Left renal pelvis (tissue), 4 donors: ENCODE measurements at regions not wholly inside any gene's neighbourhood (a gene's known extent, or its start where the extent isn't known, plus 50 kb on each side); places are given as distances from the start of the nearest gene placed in this dataset.

ENCODE experiments used
- DNase-seq, 4 donors: peaks; one replicate each; pipeline ENCODE4 v3.0.0-alpha.2; 2013; ENCODE audit warnings: low read depth in 4 of 4, low spot score in 3 of 4

DNA sequence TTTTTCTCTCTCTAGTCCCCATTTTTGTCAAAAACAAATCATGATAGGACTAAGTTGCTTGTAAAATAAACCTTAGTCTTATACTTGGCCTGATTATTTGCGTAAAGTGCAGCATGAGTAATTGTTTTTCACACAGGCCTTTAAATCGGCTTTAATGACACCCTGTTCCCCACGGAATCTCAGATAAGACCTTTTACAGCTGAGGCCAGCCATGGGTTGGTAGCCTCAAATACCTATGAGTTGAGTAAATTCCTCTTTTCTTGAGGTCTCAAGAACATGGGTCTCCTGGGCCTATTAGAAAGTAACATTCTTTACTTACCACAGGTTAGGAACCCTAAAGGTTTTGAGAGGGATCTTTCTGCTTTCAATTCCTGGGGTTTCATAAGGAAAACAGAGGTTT lies 761.0 kb upstream of the PHF14 start:
- DNase-seq = no peak

DNA sequence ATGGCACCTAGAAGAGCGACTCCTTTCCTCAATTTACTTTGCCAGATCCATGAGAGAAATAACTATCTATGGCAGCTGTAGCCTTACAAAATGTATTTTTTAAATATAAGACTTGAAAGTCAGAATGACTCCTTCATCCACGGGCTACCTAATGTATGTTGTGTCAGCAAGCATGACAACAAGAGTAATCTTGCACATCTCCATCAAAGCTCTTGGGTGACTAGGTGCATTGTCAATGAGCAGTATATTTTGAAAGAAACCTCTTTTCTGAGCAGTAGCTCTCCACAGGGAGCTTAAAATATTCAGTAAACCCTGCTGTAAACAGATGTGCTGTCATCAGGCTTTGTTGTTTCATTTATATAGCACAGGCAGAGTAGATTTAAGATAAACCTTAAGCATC lies 757.2 kb upstream of the PHF14 start:
- DNase-seq = no peak

DNA sequence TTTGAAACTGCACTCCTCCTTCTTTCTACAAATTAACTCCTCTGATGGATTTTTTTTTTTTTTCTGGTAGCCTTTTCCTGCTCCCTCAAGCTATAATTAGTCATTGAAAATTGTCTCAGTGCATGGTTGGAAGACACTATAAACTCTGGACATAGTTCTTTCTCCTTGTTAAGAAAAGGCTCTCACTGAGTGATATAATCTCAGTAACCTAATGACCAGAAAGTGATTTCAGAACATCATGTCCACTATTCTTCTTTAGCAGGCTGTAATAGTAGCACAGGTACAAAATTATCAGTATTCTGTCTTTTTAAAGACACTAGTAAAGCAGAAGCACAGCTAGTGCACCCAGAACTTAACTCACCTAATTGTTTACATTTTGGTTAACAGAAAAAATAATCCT lies 752.6 kb upstream of the PHF14 start:
- no peak for DNase-seq

DNA sequence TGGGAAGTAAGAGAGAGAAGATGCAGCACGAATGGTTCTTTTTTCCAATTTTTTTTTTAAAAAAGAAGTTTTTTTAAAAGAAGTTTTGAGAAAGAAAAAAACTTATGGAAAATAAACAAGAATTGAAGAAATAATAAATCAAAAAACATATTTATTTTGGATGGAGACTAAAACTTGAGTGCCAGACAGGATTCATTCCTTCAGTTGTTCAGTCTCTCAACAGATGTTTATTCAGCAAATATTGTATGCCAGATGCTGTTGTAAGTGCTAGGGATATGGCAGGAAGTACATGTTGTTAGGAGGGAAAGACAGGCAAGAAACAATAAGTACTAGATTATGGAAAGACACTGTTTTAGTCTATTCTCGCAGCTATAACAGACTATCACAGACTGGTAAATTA lies 750.7 kb upstream of the PHF14 start:
- DNase-seq = no peak

DNA sequence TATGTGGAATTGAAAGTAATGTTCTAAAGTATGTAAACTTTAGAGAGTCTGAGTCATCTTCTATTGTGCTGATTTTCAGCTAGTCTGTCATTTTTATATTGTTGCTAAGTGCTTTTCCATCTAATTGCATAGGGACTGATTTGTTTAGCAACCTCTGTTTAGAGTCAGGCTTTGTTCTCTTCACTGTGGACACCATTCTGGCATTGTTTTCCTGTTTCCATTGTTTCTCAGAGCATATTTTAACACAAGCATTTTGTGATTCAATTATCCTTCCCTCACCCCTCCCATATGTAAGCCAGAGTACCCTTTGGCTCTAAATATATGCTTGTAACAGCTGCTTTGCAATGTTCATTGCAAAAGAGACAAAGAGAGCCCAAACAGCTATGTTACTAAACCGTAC lies 748.4 kb upstream of the PHF14 start:
- DNase-seq = no peak

DNA sequence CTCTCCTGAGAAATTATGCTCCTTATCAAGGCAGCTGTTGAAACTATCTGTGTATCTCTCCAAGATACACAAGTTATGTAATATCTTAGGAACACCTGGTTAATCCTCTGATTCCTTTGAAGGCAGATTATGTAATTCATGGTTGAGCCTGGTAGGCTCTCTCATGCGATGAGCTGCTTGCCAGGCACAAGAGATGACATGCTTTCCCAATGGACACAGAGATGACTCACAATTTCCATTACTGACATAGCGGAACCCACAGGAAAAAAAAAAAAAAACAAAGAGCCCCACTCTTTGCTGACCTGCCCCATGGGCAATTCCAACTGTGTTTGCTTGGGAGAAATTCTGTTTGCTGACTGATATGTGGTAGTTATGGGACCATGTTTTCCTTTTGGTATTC lies 736.4 kb upstream of the PHF14 start:
- DNase-seq = no peak

DNA sequence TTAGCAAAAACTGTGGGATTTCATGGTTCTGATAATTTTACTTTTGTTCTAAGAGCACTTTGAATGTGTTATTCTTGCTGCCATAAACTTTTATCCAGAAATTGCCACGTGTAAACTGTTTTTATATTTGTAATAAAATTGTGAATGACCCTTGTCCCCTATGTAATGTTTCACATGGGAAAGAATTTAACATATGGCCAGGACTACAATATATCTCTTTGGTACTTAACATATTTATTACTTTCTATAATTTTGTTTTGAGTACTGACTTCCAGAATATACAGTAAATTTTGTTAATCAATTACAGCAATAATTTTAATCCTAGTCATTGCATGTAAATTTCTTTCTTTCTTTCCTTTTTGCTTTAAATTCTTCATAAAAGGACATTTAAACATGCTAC lies 735.0 kb upstream of the PHF14 start:
- no peak for DNase-seq

DNA sequence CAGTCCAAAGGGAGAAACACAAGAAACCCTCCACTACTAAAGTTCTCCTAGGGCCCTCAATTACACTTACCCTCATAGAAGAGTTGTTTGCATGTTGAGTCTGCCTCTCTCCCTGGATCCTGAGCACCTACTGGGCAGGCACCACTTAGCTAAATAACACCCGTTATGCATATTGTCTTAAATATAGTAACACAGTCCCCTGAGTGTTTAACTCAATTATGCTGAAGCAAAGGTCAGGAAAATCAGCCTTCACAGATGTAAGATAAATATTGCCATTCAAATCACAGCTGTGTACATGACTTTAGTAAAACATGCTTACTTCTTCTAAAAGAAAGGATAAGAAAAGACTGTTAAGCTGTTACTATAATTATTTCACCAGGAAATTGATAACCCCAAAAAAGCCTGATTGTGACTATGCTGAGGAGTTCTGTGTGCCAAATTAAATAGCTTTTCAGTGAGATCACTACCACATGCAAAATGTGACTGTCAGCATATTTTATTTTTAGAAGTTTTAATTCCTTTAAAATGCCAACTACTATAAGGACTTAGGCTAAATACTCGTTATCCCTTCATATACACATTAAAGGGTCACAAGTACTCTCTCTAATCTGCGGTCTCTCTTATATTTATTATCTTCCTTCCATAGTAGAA lies 733.9 kb upstream of the PHF14 start:
- no peak for DNase-seq

DNA sequence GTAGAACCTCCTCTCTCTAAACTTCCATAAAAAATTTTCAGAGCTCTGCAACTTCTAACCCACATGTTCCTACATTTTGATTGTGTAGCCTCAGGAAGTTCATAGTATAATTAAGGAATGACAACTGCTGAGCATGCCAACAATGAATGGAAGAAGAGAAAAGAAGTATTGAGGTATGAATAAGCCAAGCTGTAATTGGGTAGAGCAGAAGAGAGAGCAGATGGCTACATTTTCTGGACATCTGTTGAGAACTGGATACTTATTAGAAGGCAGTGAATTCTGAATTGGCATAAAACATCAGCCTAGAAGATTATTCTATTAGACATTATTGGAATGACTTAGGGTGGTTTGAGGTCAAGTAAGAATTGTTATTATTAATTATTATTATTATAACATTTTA lies 728.3 kb upstream of the PHF14 start:
- no peak for DNase-seq

- no peak for DNase-seq
Measured at GRCh38 chr7:10257438-10257837, 716.2 kb upstream of the PHF14 start.

- no peak for DNase-seq
Measured at GRCh38 chr7:10266976-10267375, 706.7 kb upstream of the PHF14 start.

DNA sequence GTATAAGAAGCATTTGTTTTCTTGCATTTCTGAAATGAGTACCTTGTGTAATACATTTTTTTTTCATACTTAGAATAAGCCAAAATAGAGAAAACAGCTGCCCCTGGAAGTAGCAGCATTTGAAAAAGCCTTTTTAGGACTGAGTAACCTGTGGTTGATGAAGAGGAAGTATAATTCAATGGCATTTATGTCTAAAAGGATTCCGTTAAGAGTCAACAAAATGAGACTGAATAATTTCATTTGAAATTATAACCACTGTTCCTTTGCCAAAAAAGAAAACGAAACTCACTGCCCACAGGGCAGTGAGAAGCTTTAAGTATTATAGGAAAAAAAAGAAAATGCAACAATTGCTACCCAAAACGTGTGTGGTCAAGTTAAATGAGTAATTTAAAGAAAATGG lies 705.6 kb upstream of the PHF14 start:
- DNase-seq = no peak

DNA sequence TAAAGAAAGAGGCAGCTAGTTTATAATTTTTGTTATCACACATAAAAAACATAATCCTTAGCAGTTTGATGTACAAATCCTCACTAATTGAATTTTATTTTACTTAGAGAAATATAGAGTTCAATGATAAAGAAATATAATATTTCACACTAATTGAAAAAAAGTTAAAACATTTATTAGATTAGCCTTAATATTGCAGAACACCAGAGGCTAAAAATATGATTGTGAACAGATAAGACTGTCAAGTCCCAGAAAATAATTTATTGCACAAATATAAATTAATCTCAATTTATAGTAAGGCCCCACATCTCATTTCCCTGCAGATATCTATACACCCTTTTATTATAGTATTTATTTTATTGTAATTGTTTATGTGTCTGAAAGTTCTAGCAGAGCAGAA lies 690.8 kb upstream of the PHF14 start:
- no peak for DNase-seq

- no peak for DNase-seq
Measured at GRCh38 chr7:10284001-10284400, 689.7 kb upstream of the PHF14 start.

DNA sequence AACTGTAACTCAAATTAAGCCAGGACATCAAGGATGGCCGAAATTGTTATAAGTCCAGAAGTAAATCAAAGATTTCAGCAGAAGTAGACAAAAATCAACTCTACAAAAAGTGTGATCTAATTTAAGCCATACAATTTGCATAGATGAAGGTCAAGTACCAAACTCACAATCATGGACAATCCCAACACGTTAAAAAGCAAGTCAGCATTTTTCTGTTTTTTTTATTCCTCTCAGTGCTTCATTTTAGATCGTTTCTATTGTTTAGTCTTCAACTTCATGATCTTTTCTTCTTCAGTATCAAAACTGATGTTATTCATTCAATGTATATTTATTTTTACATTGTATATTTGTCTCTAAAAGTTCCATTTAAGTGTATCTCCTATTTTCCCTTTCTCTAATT lies 674.3 kb upstream of the PHF14 start:
- no peak for DNase-seq

DNA sequence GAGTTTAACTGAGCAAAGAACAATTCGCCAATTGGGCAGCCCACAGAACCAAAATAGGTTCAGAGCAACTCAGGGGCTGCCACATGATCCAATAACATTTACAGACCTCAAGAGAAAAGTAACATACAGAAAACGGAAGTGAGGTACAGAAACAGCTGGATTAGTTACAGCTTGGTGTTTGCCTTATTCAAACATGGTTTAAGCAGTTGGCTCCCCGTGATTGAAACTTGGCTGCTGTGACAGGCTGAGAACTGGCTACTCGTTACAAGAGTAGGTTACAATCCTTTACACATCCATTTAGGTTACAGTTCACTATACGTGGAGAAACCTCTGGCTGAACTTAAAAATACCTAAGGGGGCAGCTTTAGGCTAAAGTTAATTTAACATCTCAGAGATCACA lies 673.1 kb upstream of the PHF14 start:
- peak in 1 of 4 donors; percentile 29 for DNase-seq

DNA sequence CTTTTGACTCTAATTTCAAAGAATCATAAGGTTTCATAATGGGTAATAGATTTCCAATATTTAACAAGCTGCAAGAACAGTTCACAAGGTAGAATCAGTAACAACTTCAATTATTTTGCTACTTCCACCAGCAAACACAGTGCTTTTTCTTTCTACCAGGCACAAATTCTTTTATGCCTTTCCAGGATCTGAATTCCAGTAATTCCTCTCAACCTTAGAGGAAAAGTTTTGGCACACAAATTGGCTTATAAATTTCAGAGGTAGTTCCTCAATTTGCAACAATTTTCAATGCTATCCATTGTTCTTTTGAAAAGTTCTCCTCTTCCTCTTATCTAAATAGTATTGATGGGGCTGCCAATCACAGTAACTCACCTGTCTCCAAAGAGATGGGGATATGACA lies 665.4 kb upstream of the PHF14 start:
- no peak for DNase-seq

GRCh38 chr7:10312942-10313341 lies 660.7 kb upstream of the PHF14 start:
- no peak for DNase-seq

GRCh38 chr7:10315881-10316280 lies 657.8 kb upstream of the PHF14 start:
- no peak for DNase-seq

- DNase-seq = no peak
Measured at GRCh38 chr7:10316488-10316887, 657.2 kb upstream of the PHF14 start.

GRCh38 chr7:10325395-10325794 lies 648.3 kb upstream of the PHF14 start:
- no peak for DNase-seq

GRCh38 chr7:10343108-10343507 lies 630.6 kb upstream of the PHF14 start:
- no peak for DNase-seq

GRCh38 chr7:10346032-10346431 lies 627.6 kb upstream of the PHF14 start:
- no peak for DNase-seq
